H9 (cell line): ENCODE measurements at regions not wholly inside any gene's neighbourhood (a gene's known extent, or its start where the extent isn't known, plus 50 kb on each side); places are given as distances from the start of the nearest gene placed in this dataset.

ENCODE experiments used
- DNase-seq: peaks from one replicate; pipeline ENCODE4 v3.0.0-alpha.2; 2017
- H2AFZ ChIP-seq: one replicate; pipeline ENCODE4 v1.6.1; 2013; ENCODE audit warnings: mild to moderate bottlenecking, low read length, control low read depth, moderate library complexity
- H2AK5ac ChIP-seq: 2 replicates; pipeline ENCODE4 v1.6.1; 2013; ENCODE audit warnings: low read length, control low read depth, mixed read lengths; ENCODE audit not compliant: insufficient read length
- H2BK120ac ChIP-seq: one replicate; pipeline ENCODE4 v1.6.1; 2013; ENCODE audit warnings: low read depth, mild to moderate bottlenecking, low read length, control low read depth, inconsistent platforms; ENCODE audit not compliant: poor library complexity, severe bottlenecking
- H2BK12ac ChIP-seq: 2 replicates; pipeline ENCODE4 v1.6.1; 2013; ENCODE audit warnings: low read length, control low read depth, mixed read lengths, low read depth; ENCODE audit not compliant: insufficient read length
- H2BK15ac ChIP-seq: 2 replicates; pipeline ENCODE4 v1.6.1; 2013; ENCODE audit warnings: low read depth, low read length, control low read depth
- H2BK20ac ChIP-seq: one replicate; pipeline ENCODE4 v1.6.1; 2013; ENCODE audit warnings: low read depth, mild to moderate bottlenecking, low read length, control low read depth, inconsistent platforms; ENCODE audit not compliant: poor library complexity, severe bottlenecking
- H2BK5ac ChIP-seq: 2 replicates; pipeline ENCODE4 v1.6.1; 2013; ENCODE audit warnings: low read length, control low read depth, mixed read lengths; ENCODE audit not compliant: insufficient read length
- H3K14ac ChIP-seq: 2 replicates; pipeline ENCODE4 v1.6.1; 2013; ENCODE audit warnings: low read length, control low read depth; ENCODE audit not compliant: insufficient read depth
- H3K18ac ChIP-seq: 2 replicates; pipeline ENCODE4 v1.6.1; 2013; ENCODE audit warnings: low read depth, mild to moderate bottlenecking, mixed read lengths, low read length, control low read depth; ENCODE audit not compliant: insufficient read length
- H3K23ac ChIP-seq: 2 replicates; pipeline ENCODE4 v1.6.1; 2013; ENCODE audit warnings: low read length, control low read depth, mixed read lengths, low read depth; ENCODE audit not compliant: insufficient read length
- H3K23me2 ChIP-seq: 2 replicates; pipeline ENCODE4 v1.6.1; 2013; ENCODE audit warnings: low read depth, mild to moderate bottlenecking, mixed read lengths, low read length, control low read depth; ENCODE audit not compliant: insufficient read length, poor library complexity, severe bottlenecking
- H3K27ac ChIP-seq: 2 replicates; pipeline ENCODE4 v1.5.1; 2013; ENCODE audit warnings: low read length, control low read depth, mixed read lengths, low read depth; ENCODE audit not compliant: insufficient read length
- H3K27me3 ChIP-seq: 2 replicates; pipeline ENCODE4 v1.6.1; 2013; ENCODE audit warnings: low read length, control low read depth, inconsistent platforms; ENCODE audit not compliant: insufficient read depth
- H3K4ac ChIP-seq: 2 replicates; pipeline ENCODE4 v1.6.1; 2013; ENCODE audit warnings: low read depth, mild to moderate bottlenecking, control low read depth, inconsistent platforms, low read length, moderate library complexity
- H3K4me1 ChIP-seq: 2 replicates; pipeline ENCODE4 v1.6.1; 2013; ENCODE audit warnings: low read length, control low read depth, inconsistent platforms; ENCODE audit not compliant: insufficient read depth
- H3K4me2 ChIP-seq: 2 replicates; pipeline ENCODE4 v1.6.1; 2013; ENCODE audit warnings: low read length, control low read depth, mixed read lengths; ENCODE audit not compliant: insufficient read length, insufficient read depth
- H3K56ac ChIP-seq: 2 replicates; pipeline ENCODE4 v1.6.1; 2013; ENCODE audit warnings: low read depth, mild to moderate bottlenecking, mixed read lengths, low read length, control low read depth; ENCODE audit not compliant: insufficient read length
- H3K79me1 ChIP-seq: 2 replicates; pipeline ENCODE4 v1.6.1; 2013; ENCODE audit warnings: low read depth, mild to moderate bottlenecking, moderate library complexity, low read length, control low read depth, inconsistent platforms; ENCODE audit not compliant: insufficient read depth, poor library complexity, severe bottlenecking
- H3K79me2 ChIP-seq: 2 replicates; pipeline ENCODE4 v1.6.1; 2013; ENCODE audit warnings: low read length, control low read depth, inconsistent platforms; ENCODE audit not compliant: insufficient read depth
- H3K9ac ChIP-seq: 2 replicates; pipeline ENCODE4 v1.6.1; 2013; ENCODE audit warnings: low read length, control low read depth, mixed read lengths; ENCODE audit not compliant: insufficient read length; ENCODE audit errors: extremely low read depth
- H3K9me3 ChIP-seq: one replicate; pipeline ENCODE4 v1.6.1; 2013; ENCODE audit warnings: low read depth, low read length, inconsistent platforms; ENCODE audit not compliant: control insufficient read depth
- H3T11ph ChIP-seq: one replicate; pipeline ENCODE4 v1.6.1; 2013; ENCODE audit warnings: mild to moderate bottlenecking, low read length, control low read depth, inconsistent platforms
- H4K20me1 ChIP-seq: one replicate; pipeline ENCODE4 v1.6.1; 2013; ENCODE audit not compliant: control insufficient read depth, insufficient read length, insufficient read depth
- H4K5ac ChIP-seq: 2 replicates; pipeline ENCODE4 v1.6.1; 2013; ENCODE audit warnings: low read depth, mild to moderate bottlenecking, mixed read lengths, low read length, control low read depth; ENCODE audit not compliant: insufficient read length
- H4K8ac ChIP-seq: replicated peaks from 2 replicates; pipeline ENCODE4 v1.6.1; 2013; ENCODE audit warnings: low read length, control low read depth, mixed read lengths, low read depth; ENCODE audit not compliant: insufficient read length
- H4K91ac ChIP-seq: 2 replicates; pipeline ENCODE4 v1.6.1; 2013; ENCODE audit warnings: low read depth, mild to moderate bottlenecking, moderate library complexity, mixed read lengths, low read length, control low read depth; ENCODE audit not compliant: insufficient read length
- H3K27ac Mint-ChIP-seq, 3 experiments: 2 replicates in 2 of 3; 3 replicates in 1 of 3; pipeline ENCODE4 v1.8.0; 2020 to 2021; ENCODE audit warnings: mixed read lengths in 3 of 3, mild to moderate bottlenecking in 1 of 3, moderate library complexity in 1 of 3
- H3K27me3 Mint-ChIP-seq: 2 replicates; pipeline ENCODE4 v1.8.0; 2021; ENCODE audit warnings: low read depth, mild to moderate bottlenecking, moderate library complexity, mixed read lengths
- H3K36me3 Mint-ChIP-seq, 3 experiments: 2 replicates in 2 of 3; 3 replicates in 1 of 3; pipeline ENCODE4 v1.8.0; 2020 to 2021; ENCODE audit warnings: low read depth in 3 of 3, mixed read lengths in 3 of 3; ENCODE audit not compliant: insufficient read depth in 1 of 3
- H3K4me1 Mint-ChIP-seq, 2 experiments: 2 replicates each; pipeline ENCODE4 v1.8.0; 2020; ENCODE audit warnings: mixed read lengths in 2 of 2
- H3K4me3 Mint-ChIP-seq, 2 experiments: 2 replicates in 1 of 2; 3 replicates in 1 of 2; pipeline ENCODE4 v1.8.0; 2020 to 2021; ENCODE audit warnings: mild to moderate bottlenecking in 2 of 2, mixed read lengths in 2 of 2, moderate library complexity in 1 of 2
- H3K9me3 Mint-ChIP-seq, 2 experiments: 2 replicates in 1 of 2; 3 replicates in 1 of 2; pipeline ENCODE4 v1.8.0; 2020; ENCODE audit warnings: mild to moderate bottlenecking in 2 of 2, mixed read lengths in 2 of 2, moderate library complexity in 1 of 2
- WGBS: extraction: QIAGEN DNeasy Blood & Tissue Kit; methylation state at CpG from one replicate; pipeline ENCODE4 v1.1.7; 2013; ENCODE audit warnings: missing lambda C conversion rate, low lambda C conversion rate, mixed read lengths; ENCODE audit not compliant: insufficient read length; ENCODE audit errors: extremely low coverage; 5-methylcytosine and 5-hydroxymethylcytosine counted together
- TF ChIP-seq, protein P1 (sequence below): fragments of 200-600 bp; sonication (generic); conservative IDR thresholded peaks from 3 replicates; pipeline ENCODE4 v1.8.0; 2021; ENCODE audit warnings: antibody characterized with exemption, mild to moderate bottlenecking

DNA sequence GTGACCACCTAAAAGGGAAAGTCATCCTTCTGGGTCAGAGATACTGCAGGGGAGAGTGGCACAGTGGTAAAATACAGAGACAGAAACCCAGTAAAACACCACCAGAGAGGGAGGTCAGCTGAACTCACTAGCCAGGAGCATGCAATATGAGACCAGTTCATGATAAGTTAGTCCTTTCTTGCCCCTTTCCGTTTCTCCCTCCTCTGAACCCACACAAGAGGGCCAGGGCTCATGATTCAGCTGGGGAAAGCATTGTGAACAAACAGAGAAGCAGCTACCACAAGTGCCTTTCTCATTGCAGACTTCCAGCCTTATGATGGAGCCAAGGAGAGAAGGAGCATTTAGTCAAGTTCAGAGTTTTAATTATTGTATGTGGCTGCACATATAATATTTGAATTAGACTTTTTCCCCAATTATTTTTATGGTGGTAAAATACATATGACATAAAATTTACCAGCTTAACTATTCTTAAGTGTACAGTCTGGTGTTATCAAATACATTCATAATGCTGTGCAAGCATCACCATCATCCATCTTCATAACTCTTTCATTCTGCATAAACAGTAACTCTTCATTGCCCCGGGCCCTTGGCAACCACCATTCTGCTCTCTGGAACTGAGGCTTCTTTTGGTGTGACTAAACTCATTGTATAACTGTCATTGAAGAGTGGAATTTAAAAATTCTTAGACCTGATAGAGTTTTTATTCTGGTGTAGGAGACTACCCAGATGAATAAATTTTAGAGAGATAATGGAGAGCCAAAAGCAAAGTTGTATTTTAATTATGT lies 114.6 kb downstream of the DDIT4L start:
- H3K79me1 ChIP-seq: no peaks in the 10 kb centered on the region
- H4K8ac ChIP-seq: no peak overlapping the region
- no peak overlapping the region for H3K23ac ChIP-seq
- Mint-ChIP-seq H3K27ac (peak overlapping the region in 1 of 3 experiments; percentile 43; a peak in 1 of 7 replicates), H3K4me1 (peaks cover 5 to 6% of the 10 kb centered on the region in 2 experiments; a peak in 3 of 4 replicates), H3K36me3 (no peaks in the 10 kb centered on the region), H3K4me3 (no peak overlapping the region), H3K9me3 (peaks cover 3 to 4% of the 10 kb centered on the region in 2 experiments; a peak in 3 of 5 replicates), H3K27me3 (no peaks in the 10 kb centered on the region)
- no peak overlapping the region for H3K27ac ChIP-seq
- no peak overlapping the region for H2BK5ac ChIP-seq
- no peak overlapping the region for H3K4me2 ChIP-seq
- no peaks in the 10 kb centered on the region for H3K4me1 ChIP-seq
- no peak overlapping the region for H3K9ac ChIP-seq
- H3K14ac ChIP-seq: no peak overlapping the region
- no peaks in the 10 kb centered on the region for H3K23me2 ChIP-seq
- H4K91ac ChIP-seq: no peak overlapping the region
- no peaks in the 10 kb centered on the region for H3K27me3 ChIP-seq
- H2AK5ac ChIP-seq: no peak overlapping the region
- no peak overlapping the region for H2BK15ac ChIP-seq
- H2BK20ac ChIP-seq: peak overlapping the region; percentile 97
- H3K56ac ChIP-seq: no peak overlapping the region
- H2BK12ac ChIP-seq: no peak overlapping the region
- H4K5ac ChIP-seq: no peak overlapping the region
- no peak overlapping the region for H2BK120ac ChIP-seq
- H3K18ac ChIP-seq: no peak overlapping the region
- H3K9me3 ChIP-seq: no peaks in the 10 kb centered on the region
- no peak overlapping the region for H2AFZ ChIP-seq
- no peak overlapping the region for H3K4ac ChIP-seq
- DNase-seq: no peak
- peaks cover 3% of the 10 kb centered on the region; the same call in 1 of the 2 replicates for H3K79me2 ChIP-seq
- TF ChIP-seq, protein P1, sequence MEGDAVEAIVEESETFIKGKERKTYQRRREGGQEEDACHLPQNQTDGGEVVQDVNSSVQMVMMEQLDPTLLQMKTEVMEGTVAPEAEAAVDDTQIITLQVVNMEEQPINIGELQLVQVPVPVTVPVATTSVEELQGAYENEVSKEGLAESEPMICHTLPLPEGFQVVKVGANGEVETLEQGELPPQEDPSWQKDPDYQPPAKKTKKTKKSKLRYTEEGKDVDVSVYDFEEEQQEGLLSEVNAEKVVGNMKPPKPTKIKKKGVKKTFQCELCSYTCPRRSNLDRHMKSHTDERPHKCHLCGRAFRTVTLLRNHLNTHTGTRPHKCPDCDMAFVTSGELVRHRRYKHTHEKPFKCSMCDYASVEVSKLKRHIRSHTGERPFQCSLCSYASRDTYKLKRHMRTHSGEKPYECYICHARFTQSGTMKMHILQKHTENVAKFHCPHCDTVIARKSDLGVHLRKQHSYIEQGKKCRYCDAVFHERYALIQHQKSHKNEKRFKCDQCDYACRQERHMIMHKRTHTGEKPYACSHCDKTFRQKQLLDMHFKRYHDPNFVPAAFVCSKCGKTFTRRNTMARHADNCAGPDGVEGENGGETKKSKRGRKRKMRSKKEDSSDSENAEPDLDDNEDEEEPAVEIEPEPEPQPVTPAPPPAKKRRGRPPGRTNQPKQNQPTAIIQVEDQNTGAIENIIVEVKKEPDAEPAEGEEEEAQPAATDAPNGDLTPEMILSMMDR: no peak
- no peaks in the 10 kb centered on the region for H4K20me1 ChIP-seq
- H3T11ph ChIP-seq: no peak overlapping the region
- no CpG with 5 or more reads among the region's 2 CpGs for WGBS
